Ishikawa (cell line): ENCODE measurements at regions not wholly inside any gene's neighbourhood (a gene's known extent, or its start where the extent isn't known, plus 50 kb on each side); places are given as distances from the start of the nearest gene placed in this dataset.

Experiments used
- CEBPB ChIP-seq: IDR thresholded peaks from 2 replicates; pipeline ENCODE4 v1.6.1; 2012
- CREB1 ChIP-seq: IDR thresholded peaks from 2 replicates; pipeline ENCODE4 v1.6.1; 2012; ENCODE audit warnings: low read depth
- EGR1 ChIP-seq: IDR thresholded peaks from 2 replicates; pipeline ENCODE4 v1.6.1; 2012
- EP300 ChIP-seq: IDR thresholded peaks from 2 replicates; pipeline ENCODE4 v1.6.1; 2012; ENCODE audit warnings: borderline replicate concordance
- FOXM1 ChIP-seq: IDR thresholded peaks from 2 replicates; pipeline ENCODE4 v1.6.1; 2012; ENCODE audit warnings: low read depth, borderline replicate concordance
- MAX ChIP-seq: IDR thresholded peaks from 2 replicates; pipeline ENCODE4 v1.6.1; 2012
- NFIC ChIP-seq: IDR thresholded peaks from 2 replicates; pipeline ENCODE4 v1.6.1; 2012
- RAD21 ChIP-seq: IDR thresholded peaks from 2 replicates; pipeline ENCODE4 v1.6.1; 2012; ENCODE audit warnings: low read depth
- TAF1 ChIP-seq: IDR thresholded peaks from 2 replicates; pipeline ENCODE4 v1.6.1; 2012; ENCODE audit warnings: low read depth, mild to moderate bottlenecking
- TCF12 ChIP-seq: IDR thresholded peaks from 2 replicates; pipeline ENCODE4 v1.6.1; 2012; ENCODE audit warnings: low read depth
- TEAD4 ChIP-seq: IDR thresholded peaks from 2 replicates; pipeline ENCODE4 v1.6.1; 2012
- USF1 ChIP-seq: IDR thresholded peaks from 2 replicates; pipeline ENCODE4 v1.6.1; 2012
- YY1 ChIP-seq: IDR thresholded peaks from 2 replicates; pipeline ENCODE4 v1.6.1; 2012; ENCODE audit warnings: low read depth
- ZBTB7A ChIP-seq: IDR thresholded peaks from 2 replicates; pipeline ENCODE4 v1.6.1; 2012; ENCODE audit warnings: low read depth
- TF ChIP-seq, protein P1 (sequence below): IDR thresholded peaks from 2 replicates; pipeline ENCODE4 v1.6.1; 2012; ENCODE audit warnings: low read depth, mild to moderate bottlenecking

DNA sequence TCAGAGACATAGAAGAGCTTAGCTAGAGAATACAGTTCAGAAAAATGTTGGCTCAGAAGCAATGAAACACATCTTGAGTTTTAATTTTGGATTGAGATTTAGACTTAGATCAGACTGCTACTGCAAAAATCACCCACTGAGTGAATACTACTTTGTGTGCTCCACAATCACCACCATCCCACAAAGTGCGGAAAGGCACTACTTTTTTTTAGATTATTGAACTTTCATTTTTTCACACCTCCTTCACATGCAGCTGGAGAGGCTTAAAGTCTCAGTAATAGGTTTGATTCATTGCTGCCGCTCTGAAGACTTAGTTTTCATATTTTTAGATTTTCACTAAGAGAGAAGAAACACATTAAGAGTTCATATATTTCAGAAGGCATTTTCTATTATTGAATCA lies 289.9 kb upstream of the PRR20A start:
- TF ChIP-seq, protein P1, sequence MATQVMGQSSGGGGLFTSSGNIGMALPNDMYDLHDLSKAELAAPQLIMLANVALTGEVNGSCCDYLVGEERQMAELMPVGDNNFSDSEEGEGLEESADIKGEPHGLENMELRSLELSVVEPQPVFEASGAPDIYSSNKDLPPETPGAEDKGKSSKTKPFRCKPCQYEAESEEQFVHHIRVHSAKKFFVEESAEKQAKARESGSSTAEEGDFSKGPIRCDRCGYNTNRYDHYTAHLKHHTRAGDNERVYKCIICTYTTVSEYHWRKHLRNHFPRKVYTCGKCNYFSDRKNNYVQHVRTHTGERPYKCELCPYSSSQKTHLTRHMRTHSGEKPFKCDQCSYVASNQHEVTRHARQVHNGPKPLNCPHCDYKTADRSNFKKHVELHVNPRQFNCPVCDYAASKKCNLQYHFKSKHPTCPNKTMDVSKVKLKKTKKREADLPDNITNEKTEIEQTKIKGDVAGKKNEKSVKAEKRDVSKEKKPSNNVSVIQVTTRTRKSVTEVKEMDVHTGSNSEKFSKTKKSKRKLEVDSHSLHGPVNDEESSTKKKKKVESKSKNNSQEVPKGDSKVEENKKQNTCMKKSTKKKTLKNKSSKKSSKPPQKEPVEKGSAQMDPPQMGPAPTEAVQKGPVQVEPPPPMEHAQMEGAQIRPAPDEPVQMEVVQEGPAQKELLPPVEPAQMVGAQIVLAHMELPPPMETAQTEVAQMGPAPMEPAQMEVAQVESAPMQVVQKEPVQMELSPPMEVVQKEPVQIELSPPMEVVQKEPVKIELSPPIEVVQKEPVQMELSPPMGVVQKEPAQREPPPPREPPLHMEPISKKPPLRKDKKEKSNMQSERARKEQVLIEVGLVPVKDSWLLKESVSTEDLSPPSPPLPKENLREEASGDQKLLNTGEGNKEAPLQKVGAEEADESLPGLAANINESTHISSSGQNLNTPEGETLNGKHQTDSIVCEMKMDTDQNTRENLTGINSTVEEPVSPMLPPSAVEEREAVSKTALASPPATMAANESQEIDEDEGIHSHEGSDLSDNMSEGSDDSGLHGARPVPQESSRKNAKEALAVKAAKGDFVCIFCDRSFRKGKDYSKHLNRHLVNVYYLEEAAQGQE: no peak
- TF ChIP-seq NFIC (no peak), ZBTB7A (no peak), CREB1 (no peak), USF1 (no peak), RAD21 (no peak)

DNA sequence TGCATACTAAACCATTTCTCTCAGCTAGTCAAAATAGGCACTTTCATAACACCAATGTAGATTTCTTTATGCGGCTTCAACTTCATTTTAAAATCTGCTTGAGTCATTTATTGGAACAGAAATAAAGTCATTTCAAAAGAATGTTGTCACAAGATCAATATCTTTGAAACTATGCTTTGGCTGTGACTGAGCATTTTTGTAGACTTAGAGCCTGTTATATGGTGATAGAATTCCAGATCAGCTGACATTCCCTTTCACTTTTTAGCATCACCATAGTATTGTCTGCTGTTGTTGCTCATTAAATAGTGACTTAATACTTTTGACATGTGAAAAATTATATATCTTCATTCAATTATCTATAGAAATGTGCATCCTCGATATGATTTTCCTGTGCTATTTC lies 279.2 kb upstream of the PRR20A start:
- no peak for TF ChIP-seq RAD21
- TF ChIP-seq ZBTB7A: no peak
- TF ChIP-seq TCF12: no peak
- TF ChIP-seq TAF1: no peak
- no peak for TF ChIP-seq EP300
- TF ChIP-seq CEBPB: no peak
- TF ChIP-seq MAX: no peak
- TF ChIP-seq YY1: no peak
- TF ChIP-seq EGR1: no peak

DNA sequence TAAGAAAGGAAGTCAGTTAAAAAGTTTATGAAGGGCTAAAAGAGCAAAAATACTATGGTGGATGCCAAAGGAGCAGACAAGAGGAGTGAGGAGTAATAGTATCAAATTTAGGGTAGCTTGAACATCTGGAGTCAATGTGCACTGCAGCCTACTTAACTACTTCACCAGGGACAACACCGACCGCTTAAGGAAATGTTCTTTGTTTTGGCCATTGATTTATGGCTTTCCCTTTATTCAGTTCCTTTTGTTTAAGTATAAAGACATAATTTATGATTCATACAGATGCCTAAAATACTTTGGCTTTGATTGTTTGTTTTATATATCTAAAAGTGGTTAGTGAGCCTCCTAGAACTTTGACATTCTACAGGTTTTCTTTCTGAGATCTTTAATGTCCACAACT lies 276.3 kb upstream of the PRR20A start:
- TF ChIP-seq YY1 (no peak), EGR1 (no peak), TCF12 (no peak), FOXM1 (no peak), TEAD4 (no peak), CREB1 (no peak), CEBPB (no peak), TAF1 (no peak), ZBTB7A (no peak)
- TF ChIP-seq, protein P1: no peak

DNA sequence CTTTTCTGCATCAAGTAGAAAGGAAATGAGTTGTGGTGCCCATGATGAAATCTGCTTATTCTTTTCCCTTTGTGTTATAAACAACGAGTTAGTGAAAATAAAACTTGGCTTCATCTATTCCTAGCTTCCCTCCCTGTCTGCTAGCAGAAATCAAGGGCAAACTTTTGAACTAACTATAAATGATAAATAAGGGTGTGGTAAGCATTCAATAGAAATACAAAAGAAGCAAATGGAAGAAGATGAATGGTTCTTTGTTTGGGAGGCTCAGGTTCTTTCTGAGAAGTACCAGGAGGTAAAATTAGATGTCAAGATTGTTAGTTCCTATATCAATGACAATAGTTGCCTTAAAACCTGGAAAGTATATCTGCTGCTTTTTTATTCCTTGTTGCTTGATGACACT lies 275.3 kb upstream of the PRR20A start:
- TF ChIP-seq, protein P1: no peak
- no peak for TF ChIP-seq TEAD4
- TF ChIP-seq USF1: no peak
- no peak for TF ChIP-seq YY1
- no peak for TF ChIP-seq CEBPB
- no peak for TF ChIP-seq EGR1
- TF ChIP-seq EP300: no peak
- TF ChIP-seq CREB1: no peak
- no peak for TF ChIP-seq MAX
- no peak for TF ChIP-seq FOXM1
- no peak for TF ChIP-seq RAD21
- no peak for TF ChIP-seq TCF12
- no peak for TF ChIP-seq NFIC
- TF ChIP-seq ZBTB7A: no peak
- TF ChIP-seq TAF1: no peak

- TF ChIP-seq TEAD4 (no peak), USF1 (no peak)
Measured at GRCh38 chr13:56869671-56870070, 271.0 kb upstream of the PRR20A start.
